GM12878 (cell line): ENCODE measurements at regions not wholly inside any gene's neighbourhood (a gene's known extent, or its start where the extent isn't known, plus 50 kb on each side); places are given as distances from the start of the nearest gene placed in this dataset.

Experiments
- ATAC-seq: fragments of 200-7000 bp; cut with Tn5 transposase; 3 replicates; pipeline ENCODE4 v1.9.1; 2020; ENCODE audit warnings: mild to moderate bottlenecking, moderate library complexity
- BruUV-seq: library from RNA; stranded (reverse); fragments of 400-500 nt; replicated peaks from 2 replicates; lab custom pipeline; 2021; lab: Mats Ljungman, UMichigan
- CTCF ChIA-PET: fragments of 300-600 bp; sonication (Branson Sonifier 250); formaldehyde crosslinking; extraction: SDS; loops from one replicate; lab custom pipeline; 2021; ENCODE audit warnings: inconsistent platforms; lab: Yijun Ruan, JAX
- POLR2A ChIA-PET: fragments of 350-600 bp; formaldehyde crosslinking; extraction: SDS; loops from one replicate; lab custom pipeline; 2021; ENCODE audit warnings: inconsistent platforms; lab: Charles Lee
- RAD21 ChIA-PET: fragments of 300-600 bp; sonication (Branson Sonifier 250); formaldehyde crosslinking; loops from one replicate; lab custom pipeline; 2023; ENCODE audit warnings: antibody characterized with exemption; ENCODE audit not compliant: unreplicated experiment; lab: Charles Lee
- SMC1A ChIA-PET: fragments of 300-600 bp; sonication (Branson Sonifier 250); formaldehyde crosslinking; loops from one replicate; lab custom pipeline; 2023; ENCODE audit not compliant: unreplicated experiment, uncharacterized antibody; lab: Charles Lee
- DNase-seq: peaks from one replicate; pipeline ENCODE4 v3.0.0-alpha.2; 2011; ENCODE audit warnings: low read depth, low spot score
- FAIRE-seq: peaks from 3 replicates; lab custom pipeline; 2011; peaks lifted over from hg19 to GRCh38; lab: Jason Lieb, UNC
- H2AFZ ChIP-seq: 2 replicates; pipeline ENCODE4 v1.6.0; 2011; ENCODE audit warnings: low read depth, low read length, control low read depth; ENCODE audit not compliant: control insufficient read depth
- H3K27ac ChIP-seq: 2 replicates; pipeline ENCODE4 v1.5.1; 2011; ENCODE audit warnings: control low read depth; ENCODE audit not compliant: control insufficient read depth, insufficient read depth
- H3K27me3 ChIP-seq, 2 experiments: replicated peaks in 1 of 2; 2 replicates each; pipeline versions ENCODE4 v1.6.0 to v1.6.1; 2011; ENCODE audit warnings: low read length in 1 of 2; ENCODE audit not compliant: control insufficient read depth in 2 of 2, insufficient read depth in 2 of 2
- H3K36me3 ChIP-seq, 2 experiments: 2 replicates each; pipeline ENCODE4 v1.5.1; 2011; ENCODE audit warnings: low read length in 1 of 2; ENCODE audit not compliant: control insufficient read depth in 2 of 2, insufficient read depth in 2 of 2
- H3K4me1 ChIP-seq: 2 replicates; pipeline ENCODE4 v1.6.1; 2011; ENCODE audit warnings: mild to moderate bottlenecking, low read length, moderate library complexity, mixed read lengths; ENCODE audit not compliant: control insufficient read depth, insufficient read depth
- H3K4me2 ChIP-seq: 2 replicates; pipeline ENCODE4 v1.6.0; 2011; ENCODE audit warnings: control low read depth; ENCODE audit not compliant: control insufficient read depth, insufficient read depth
- H3K4me3 ChIP-seq: fragments of 200-600 bp; sonication (generic); 2 replicates; pipeline ENCODE4 v1.5.1; 2016
- H3K79me2 ChIP-seq: 2 replicates; pipeline ENCODE4 v1.6.0; 2011; ENCODE audit warnings: low read length; ENCODE audit not compliant: control insufficient read depth, insufficient read depth
- H3K9ac ChIP-seq: 2 replicates; pipeline ENCODE4 v1.8.0; 2011; ENCODE audit warnings: low read length, control low read depth, mixed read lengths; ENCODE audit not compliant: control insufficient read depth, insufficient read depth
- H3K9me3 ChIP-seq: replicated peaks from 3 replicates; pipeline ENCODE4 v1.5.1; 2011; ENCODE audit warnings: mild to moderate bottlenecking, low read length; ENCODE audit not compliant: control insufficient read depth, insufficient read depth
- H4K20me1 ChIP-seq: 2 replicates; pipeline ENCODE4 v1.6.0; 2011; ENCODE audit not compliant: control insufficient read depth, insufficient read depth
- ATF2 ChIP-seq: IDR thresholded peaks from 2 replicates; pipeline ENCODE4 v1.6.1; 2012; ENCODE audit warnings: low read length, inconsistent platforms
- HDAC2 ChIP-seq: fragments of 200-600 bp; sonication (generic); IDR thresholded peaks from 2 replicates; pipeline ENCODE4 v1.6.1; 2017
- JUNB ChIP-seq: IDR thresholded peaks from 2 replicates; pipeline ENCODE4 v1.6.1; 2016; ENCODE audit warnings: antibody characterized with exemption, mild to moderate bottlenecking
- POU2F2 ChIP-seq: IDR thresholded peaks from 3 replicates; pipeline ENCODE4 v1.6.1; 2011; ENCODE audit warnings: low read depth, mild to moderate bottlenecking, low read length, borderline replicate concordance
- SIX5 ChIP-seq: IDR thresholded peaks from 2 replicates; pipeline ENCODE4 v1.6.1; 2011; ENCODE audit warnings: mild to moderate bottlenecking, low read depth, low read length, moderate library complexity; ENCODE audit not compliant: severe bottlenecking
- ZBTB40 ChIP-seq: fragments of 450-650 bp; IDR thresholded peaks from 2 replicates; pipeline ENCODE4 v1.6.1; 2016; ENCODE audit warnings: mild to moderate bottlenecking, moderate library complexity, borderline replicate concordance
- WGBS: methylation state at CpG from one replicate; pipeline ENCODE4 v1.1.6; 2016; ENCODE audit warnings: low lambda C conversion rate; ENCODE audit not compliant: insufficient replicate concordance, insufficient coverage; ENCODE audit errors: missing lambda C conversion rate; 5-methylcytosine and 5-hydroxymethylcytosine counted together
- in situ Hi-C: fragments of 300-500 bp; cut with MboI; formaldehyde crosslinking; loops from 9 replicates; pipeline ENCODE4 v1.14.3; 2018; ENCODE audit warnings: mixed read lengths
- intact Hi-C: fragments of 100-400 bp; cut with micrococcal nuclease; formaldehyde crosslinking; loops from one replicate; pipeline ENCODE4 v1.14.2; 2022; ENCODE audit not compliant: unreplicated experiment

- Histone ChIP-seq H2AFZ (no peak overlapping the region), H3K36me3 (no peaks in the 10 kb centered on the region), H3K79me2 (no peaks in the 10 kb centered on the region), H3K27ac (no peak overlapping the region), H3K9ac (no peak overlapping the region), H3K4me2 (no peak overlapping the region), H4K20me1 (no peaks in the 10 kb centered on the region), H3K4me1 (no peaks in the 10 kb centered on the region), H3K9me3 (peaks cover 1% of the 10 kb centered on the region; the same call in 1 of the 3 replicates), H3K4me3 (no peak overlapping the region), H3K27me3 (no peaks in the 10 kb centered on the region)
- in situ Hi-C loops (no loop called here), intact Hi-C loops (no loop called here)
- DNase-seq (no peak), ATAC-seq (no peak), FAIRE-seq (no peak)
- SMC1A ChIA-PET = interaction anchor here (1.7 kb wide), 1 partner anchor 26 kb away, joined by 4 read pairs; no protein-coding TSS in a partner anchor
- WGBS = 32% methylated on average over 7 of the region's 7 CpGs
- POLR2A ChIA-PET = no interaction called here
- TF ChIP-seq ATF2 (no peak), JUNB (no peak), HDAC2 (no peak), POU2F2 (no peak), SIX5 (no peak), ZBTB40 (no peak)
- BruUV-seq = no TSS peak
- RAD21 ChIA-PET = no interaction called here
- CTCF ChIA-PET = no interaction called here
Measured at GRCh38 chr22:47954107-47954506, 1191.7 kb downstream of the TBC1D22A start.
